ENCODE measurements at regions not wholly inside any gene's neighbourhood (a gene's known extent, or its start where the extent isn't known, plus 50 kb on each side); places are given as distances from the start of the nearest gene placed in this dataset.
"Not testable (repeated sequence)": the region's sequence is repeated elsewhere in the genome, so short reads cannot be mapped to it uniquely, and the experiment has no call there.

- CTCF ChIA-PET, result no interaction called here
- DNase-seq, result no peak
- intact Hi-C loops (cut with micrococcal nuclease), result no loop called here
- H3K4me3 Mint-ChIP-seq, result no peak overlapping the region
- no peaks in the 10 kb centered on the region for H3K27me3 Mint-ChIP-seq (ENCODE audit: low read depth)
- no peak overlapping the region for H3K27ac Mint-ChIP-seq
- no peaks in the 10 kb centered on the region for H3K4me1 Mint-ChIP-seq (ENCODE audit: low read depth)
- H3K9me3 Mint-ChIP-seq, result peaks cover 14% of the 10 kb centered on the region
- H3K36me3 Mint-ChIP-seq (ENCODE audit: low read depth), result no peaks in the 10 kb centered on the region
These were observed 917.9 kb upstream of the CDH10 start for GRCh38 chr5:25562656-25563055.

GRCh38 chr5:25554077-25554476, 909.3 kb upstream of the CDH10 start:
- Mint-ChIP-seq H3K27ac (no peak overlapping the region), H3K27me3 (ENCODE audit: low read depth) (no peaks in the 10 kb centered on the region), H3K9me3 (peaks cover 2% of the 10 kb centered on the region), H3K36me3 (ENCODE audit: low read depth) (no peaks in the 10 kb centered on the region), H3K4me1 (ENCODE audit: low read depth) (no peaks in the 10 kb centered on the region), H3K4me3 (no peak overlapping the region)
- CTCF ChIA-PET, result no interaction called here
- intact Hi-C loops (cut with micrococcal nuclease), result no loop called here
- DNase-seq, result no peak

GRCh38 chr5:25552871-25553481, 908.2 kb upstream of the CDH10 start:
- no peaks in the 10 kb centered on the region for H3K27me3 Mint-ChIP-seq (ENCODE audit: low read depth)
- no peak overlapping the region for H3K4me3 Mint-ChIP-seq
- intact Hi-C loops (cut with micrococcal nuclease), result no loop called here
- H3K4me1 Mint-ChIP-seq (ENCODE audit: low read depth), result no peaks in the 10 kb centered on the region
- H3K27ac Mint-ChIP-seq, result no peak overlapping the region
- DNase-seq, result no peak
- peaks cover 2% of the 10 kb centered on the region for H3K9me3 Mint-ChIP-seq
- CTCF ChIA-PET, result no interaction called here
- H3K36me3 Mint-ChIP-seq (ENCODE audit: low read depth), result no peaks in the 10 kb centered on the region

- no peaks in the 10 kb centered on the region for H3K27me3 Mint-ChIP-seq (ENCODE audit: low read depth)
- H3K9me3 Mint-ChIP-seq, result peaks cover 5% of the 10 kb centered on the region
- H3K4me1 Mint-ChIP-seq (ENCODE audit: low read depth), result no peaks in the 10 kb centered on the region
- H3K4me3 Mint-ChIP-seq, result no peak overlapping the region
- intact Hi-C loops (cut with micrococcal nuclease), result no loop called here
- CTCF ChIA-PET, result no interaction called here
- H3K36me3 Mint-ChIP-seq (ENCODE audit: low read depth), result no peaks in the 10 kb centered on the region
- H3K27ac Mint-ChIP-seq, result no peak overlapping the region
- DNase-seq, result no peak
These were observed 906.0 kb upstream of the CDH10 start for GRCh38 chr5:25550793-25551192.

GRCh38 chr5:25544652-25545249, 900.0 kb upstream of the CDH10 start:
- intact Hi-C loops (cut with micrococcal nuclease), result no loop called here
- no peaks in the 10 kb centered on the region for H3K36me3 Mint-ChIP-seq (ENCODE audit: low read depth)
- CTCF ChIA-PET, result no interaction called here
- peaks cover 9% of the 10 kb centered on the region for H3K9me3 Mint-ChIP-seq
- H3K4me3 Mint-ChIP-seq, result no peak overlapping the region
- DNase-seq, result peak; percentile 13
- no peak overlapping the region for H3K27ac Mint-ChIP-seq
- no peaks in the 10 kb centered on the region for H3K4me1 Mint-ChIP-seq (ENCODE audit: low read depth)
- no peaks in the 10 kb centered on the region for H3K27me3 Mint-ChIP-seq (ENCODE audit: low read depth)

- no peak for DNase-seq
- Mint-ChIP-seq H3K9me3 (peaks cover 5% of the 10 kb centered on the region), H3K4me1 (ENCODE audit: low read depth) (no peaks in the 10 kb centered on the region), H3K27ac (no peak overlapping the region), H3K27me3 (ENCODE audit: low read depth) (no peaks in the 10 kb centered on the region), H3K4me3 (no peak overlapping the region), H3K36me3 (ENCODE audit: low read depth) (no peaks in the 10 kb centered on the region)
- intact Hi-C loops (cut with micrococcal nuclease), result no loop called here
- CTCF ChIA-PET, result no interaction called here
These were observed 895.9 kb upstream of the CDH10 start for GRCh38 chr5:25540628-25541027.

- DNase-seq, result no peak
- Mint-ChIP-seq H3K9me3 (peaks cover under 1% of the 10 kb centered on the region), H3K27me3 (ENCODE audit: low read depth) (no peaks in the 10 kb centered on the region), H3K4me3 (no peak overlapping the region), H3K4me1 (ENCODE audit: low read depth) (no peaks in the 10 kb centered on the region), H3K36me3 (ENCODE audit: low read depth) (no peaks in the 10 kb centered on the region), H3K27ac (no peak overlapping the region)
- CTCF ChIA-PET, result no interaction called here
- intact Hi-C loops (cut with micrococcal nuclease), result no loop called here
These were observed 894.8 kb upstream of the CDH10 start for GRCh38 chr5:25539536-25539935.

GRCh38 chr5:25536461-25536860, 891.7 kb upstream of the CDH10 start:
- H3K27ac Mint-ChIP-seq; H3K4me1 Mint-ChIP-seq (ENCODE audit: low read depth); intact Hi-C loops (cut with micrococcal nuclease); H3K36me3 Mint-ChIP-seq (ENCODE audit: low read depth); CTCF ChIA-PET; H3K4me3 Mint-ChIP-seq; DNase-seq; H3K9me3 Mint-ChIP-seq; H3K27me3 Mint-ChIP-seq (ENCODE audit: low read depth): not testable (repeated sequence)

- peaks cover 11% of the 10 kb centered on the region for H3K9me3 Mint-ChIP-seq
- intact Hi-C loops (cut with micrococcal nuclease), result no loop called here
- no peak for DNase-seq
- H3K4me1 Mint-ChIP-seq (ENCODE audit: low read depth), result no peaks in the 10 kb centered on the region
- H3K27ac Mint-ChIP-seq, result no peak overlapping the region
- CTCF ChIA-PET, result no interaction called here
- H3K4me3 Mint-ChIP-seq, result no peak overlapping the region
- H3K36me3 Mint-ChIP-seq (ENCODE audit: low read depth), result no peaks in the 10 kb centered on the region
- H3K27me3 Mint-ChIP-seq (ENCODE audit: low read depth), result no peaks in the 10 kb centered on the region
These were observed 871.4 kb upstream of the CDH10 start for GRCh38 chr5:25516141-25516540.

GRCh38 chr5:25515525-25515924, 870.7 kb upstream of the CDH10 start:
- peaks cover 16% of the 10 kb centered on the region for H3K9me3 Mint-ChIP-seq
- H3K4me3 Mint-ChIP-seq, result no peak overlapping the region
- no peaks in the 10 kb centered on the region for H3K4me1 Mint-ChIP-seq (ENCODE audit: low read depth)
- no peak for DNase-seq
- H3K27me3 Mint-ChIP-seq (ENCODE audit: low read depth), result no peaks in the 10 kb centered on the region
- no peaks in the 10 kb centered on the region for H3K36me3 Mint-ChIP-seq (ENCODE audit: low read depth)
- CTCF ChIA-PET, result no interaction called here
- no peak overlapping the region for H3K27ac Mint-ChIP-seq
- intact Hi-C loops (cut with micrococcal nuclease), result no loop called here

- H3K4me1 Mint-ChIP-seq (ENCODE audit: low read depth); H3K27me3 Mint-ChIP-seq (ENCODE audit: low read depth); intact Hi-C loops (cut with micrococcal nuclease); DNase-seq; H3K9me3 Mint-ChIP-seq; CTCF ChIA-PET; H3K36me3 Mint-ChIP-seq (ENCODE audit: low read depth); H3K4me3 Mint-ChIP-seq; H3K27ac Mint-ChIP-seq: not testable (repeated sequence)
These were observed 865.9 kb upstream of the CDH10 start for GRCh38 chr5:25510692-25511091.

GRCh38 chr5:25508011-25508410, 863.2 kb upstream of the CDH10 start:
- CTCF ChIA-PET; intact Hi-C loops (cut with micrococcal nuclease); H3K4me3 Mint-ChIP-seq; H3K27ac Mint-ChIP-seq; DNase-seq; H3K4me1 Mint-ChIP-seq (ENCODE audit: low read depth); H3K9me3 Mint-ChIP-seq; H3K27me3 Mint-ChIP-seq (ENCODE audit: low read depth); H3K36me3 Mint-ChIP-seq (ENCODE audit: low read depth): not testable (repeated sequence)

GRCh38 chr5:25500635-25501034, 855.9 kb upstream of the CDH10 start:
- CTCF ChIA-PET, result no interaction called here
- H3K27me3 Mint-ChIP-seq (ENCODE audit: low read depth), result no peaks in the 10 kb centered on the region
- no peaks in the 10 kb centered on the region for H3K4me1 Mint-ChIP-seq (ENCODE audit: low read depth)
- H3K9me3 Mint-ChIP-seq, result peaks cover 5% of the 10 kb centered on the region
- H3K36me3 Mint-ChIP-seq (ENCODE audit: low read depth), result no peaks in the 10 kb centered on the region
- intact Hi-C loops (cut with micrococcal nuclease), result no loop called here
- no peak for DNase-seq
- H3K4me3 Mint-ChIP-seq, result no peak overlapping the region
- H3K27ac Mint-ChIP-seq, result no peak overlapping the region

Measured in activated naive CD4-positive, alpha-beta T cell treated with anti-CD3 and anti-CD28 coated beads for 36 hours (primary cell).